ENCODE measurements at regions not wholly inside any gene's neighbourhood (a gene's known extent, or its start where the extent isn't known, plus 50 kb on each side); places are given as distances from the start of the nearest gene placed in this dataset.
A peak's percentile ranks its signal among the peaks of the same experiment; 100 is the strongest.
"Not testable (repeated sequence)": the region's sequence is repeated elsewhere in the genome, so short reads cannot be mapped to it uniquely, and the experiment has no call there.

GRCh38 chr6:114816678-114817077 lies 473.9 kb upstream of the HS3ST5 start:
- H3K9me3 ChIP-seq (ENCODE audit: control insufficient read depth, low read depth, low read length) = no peaks in the 10 kb centered on the region
- no peaks in the 10 kb centered on the region for H3K27me3 ChIP-seq (ENCODE audit: control insufficient read depth, insufficient read depth, low read length)
- no peaks in the 10 kb centered on the region for H3K4me1 ChIP-seq (ENCODE audit: control insufficient read depth, insufficient read depth, low read length)
- DNase-seq = no peak
- no peak overlapping the region for H3K27ac ChIP-seq (ENCODE audit: low read length)
- no peak overlapping the region for H3K4me3 ChIP-seq (ENCODE audit: low read length)
- no peaks in the 10 kb centered on the region for H3K36me3 ChIP-seq (ENCODE audit: control insufficient read depth, insufficient read depth, low read length)

- Histone ChIP-seq H3K9me3 (ENCODE audit: control insufficient read depth, low read depth, low read length) (peaks cover under 1% of the 10 kb centered on the region), H3K27me3 (ENCODE audit: control insufficient read depth, insufficient read depth, low read length) (no peaks in the 10 kb centered on the region), H3K36me3 (ENCODE audit: control insufficient read depth, insufficient read depth, low read length) (no peaks in the 10 kb centered on the region), H3K27ac (ENCODE audit: low read length) (no peak overlapping the region), H3K4me3 (ENCODE audit: low read length) (no peak overlapping the region), H3K4me1 (ENCODE audit: control insufficient read depth, insufficient read depth, low read length) (no peaks in the 10 kb centered on the region)
- 100% methylated on average over 3 of the region's 3 CpGs for WGBS (ENCODE audit: insufficient coverage, low lambda C conversion rate)
- DNase-seq = no peak
Measured at GRCh38 chr6:114810468-114810867, 467.6 kb upstream of the HS3ST5 start.

- H3K4me1 ChIP-seq (ENCODE audit: control insufficient read depth, insufficient read depth, low read length); DNase-seq; H3K4me3 ChIP-seq (ENCODE audit: low read length); H3K9me3 ChIP-seq (ENCODE audit: control insufficient read depth, low read depth, low read length); H3K36me3 ChIP-seq (ENCODE audit: control insufficient read depth, insufficient read depth, low read length); H3K27me3 ChIP-seq (ENCODE audit: control insufficient read depth, insufficient read depth, low read length); H3K27ac ChIP-seq (ENCODE audit: low read length): not testable (repeated sequence)
- WGBS (ENCODE audit: insufficient coverage, low lambda C conversion rate) = no CpG with 5 or more reads among the region's 12 CpGs
Measured at GRCh38 chr6:114805426-114805825, 462.6 kb upstream of the HS3ST5 start.

- no peaks in the 10 kb centered on the region for H3K9me3 ChIP-seq (ENCODE audit: control insufficient read depth, low read depth, low read length)
- WGBS (ENCODE audit: insufficient coverage, low lambda C conversion rate) = 88% methylated on average over 1 of the region's 4 CpGs
- H3K4me1 ChIP-seq (ENCODE audit: control insufficient read depth, insufficient read depth, low read length) = no peaks in the 10 kb centered on the region
- no peak for DNase-seq
- H3K36me3 ChIP-seq (ENCODE audit: control insufficient read depth, insufficient read depth, low read length) = no peaks in the 10 kb centered on the region
- no peak overlapping the region for H3K27ac ChIP-seq (ENCODE audit: low read length)
- no peaks in the 10 kb centered on the region for H3K27me3 ChIP-seq (ENCODE audit: control insufficient read depth, insufficient read depth, low read length)
- no peak overlapping the region for H3K4me3 ChIP-seq (ENCODE audit: low read length)
Measured at GRCh38 chr6:114796576-114796975, 453.8 kb upstream of the HS3ST5 start.

- no peaks in the 10 kb centered on the region for H3K4me1 ChIP-seq (ENCODE audit: control insufficient read depth, insufficient read depth, low read length)
- no peak overlapping the region for H3K4me3 ChIP-seq (ENCODE audit: low read length)
- H3K27me3 ChIP-seq (ENCODE audit: control insufficient read depth, insufficient read depth, low read length) = no peaks in the 10 kb centered on the region
- H3K9me3 ChIP-seq (ENCODE audit: control insufficient read depth, low read depth, low read length) = no peaks in the 10 kb centered on the region
- DNase-seq = no peak
- H3K36me3 ChIP-seq (ENCODE audit: control insufficient read depth, insufficient read depth, low read length) = no peaks in the 10 kb centered on the region
- no peak overlapping the region for H3K27ac ChIP-seq (ENCODE audit: low read length)
Measured at GRCh38 chr6:114793428-114793827, 450.6 kb upstream of the HS3ST5 start.

GRCh38 chr6:114785235-114786127 lies 442.7 kb upstream of the HS3ST5 start:
- H3K4me3 ChIP-seq (ENCODE audit: low read length) = no peak overlapping the region
- DNase-seq = no peak
- H3K27ac ChIP-seq (ENCODE audit: low read length) = no peak overlapping the region
- no peaks in the 10 kb centered on the region for H3K4me1 ChIP-seq (ENCODE audit: control insufficient read depth, insufficient read depth, low read length)
- WGBS (ENCODE audit: insufficient coverage, low lambda C conversion rate) = 100% methylated on average over 1 of the region's 1 CpG
- H3K36me3 ChIP-seq (ENCODE audit: control insufficient read depth, insufficient read depth, low read length) = no peaks in the 10 kb centered on the region
- no peaks in the 10 kb centered on the region for H3K9me3 ChIP-seq (ENCODE audit: control insufficient read depth, low read depth, low read length)
- no peaks in the 10 kb centered on the region for H3K27me3 ChIP-seq (ENCODE audit: control insufficient read depth, insufficient read depth, low read length)

- no peak for DNase-seq
- no peak overlapping the region for H3K4me3 ChIP-seq (ENCODE audit: low read length)
- 67% methylated on average over 3 of the region's 3 CpGs for WGBS (ENCODE audit: insufficient coverage, low lambda C conversion rate)
Measured at GRCh38 chr6:114783783-114784182, 441.0 kb upstream of the HS3ST5 start.

GRCh38 chr6:114783083-114783482 lies 440.3 kb upstream of the HS3ST5 start:
- Histone ChIP-seq H3K27ac (ENCODE audit: low read length) (no peak overlapping the region), H3K9me3 (ENCODE audit: control insufficient read depth, low read depth, low read length) (no peaks in the 10 kb centered on the region), H3K4me1 (ENCODE audit: control insufficient read depth, insufficient read depth, low read length) (no peaks in the 10 kb centered on the region), H3K4me3 (ENCODE audit: low read length) (no peak overlapping the region), H3K36me3 (ENCODE audit: control insufficient read depth, insufficient read depth, low read length) (no peaks in the 10 kb centered on the region), H3K27me3 (ENCODE audit: control insufficient read depth, insufficient read depth, low read length) (no peaks in the 10 kb centered on the region)
- DNase-seq = no peak

More at GRCh38 chr6:114783783-114784182, 441.0 kb upstream of the HS3ST5 start:
- Histone ChIP-seq H3K4me1 (ENCODE audit: control insufficient read depth, insufficient read depth, low read length) (no peaks in the 10 kb centered on the region), H3K27me3 (ENCODE audit: control insufficient read depth, insufficient read depth, low read length) (no peaks in the 10 kb centered on the region), H3K36me3 (ENCODE audit: control insufficient read depth, insufficient read depth, low read length) (no peaks in the 10 kb centered on the region), H3K27ac (ENCODE audit: low read length) (no peak overlapping the region), H3K9me3 (ENCODE audit: control insufficient read depth, low read depth, low read length) (no peaks in the 10 kb centered on the region)

- Histone ChIP-seq H3K27me3 (ENCODE audit: control insufficient read depth, insufficient read depth, low read length) (no peaks in the 10 kb centered on the region), H3K36me3 (ENCODE audit: control insufficient read depth, insufficient read depth, low read length) (no peaks in the 10 kb centered on the region), H3K4me1 (ENCODE audit: control insufficient read depth, insufficient read depth, low read length) (no peaks in the 10 kb centered on the region), H3K4me3 (ENCODE audit: low read length) (no peak overlapping the region), H3K9me3 (ENCODE audit: control insufficient read depth, low read depth, low read length) (no peaks in the 10 kb centered on the region), H3K27ac (ENCODE audit: low read length) (no peak overlapping the region)
- WGBS (ENCODE audit: insufficient coverage, low lambda C conversion rate) = no CpG with 5 or more reads among the region's 2 CpGs
- DNase-seq = no peak
Measured at GRCh38 chr6:114764866-114765265, 422.0 kb upstream of the HS3ST5 start.

GRCh38 chr6:114762145-114762544 lies 419.3 kb upstream of the HS3ST5 start:
- no CpG with 5 or more reads among the region's 4 CpGs for WGBS (ENCODE audit: insufficient coverage, low lambda C conversion rate)
- H3K4me1 ChIP-seq (ENCODE audit: control insufficient read depth, insufficient read depth, low read length) = no peaks in the 10 kb centered on the region
- H3K36me3 ChIP-seq (ENCODE audit: control insufficient read depth, insufficient read depth, low read length) = no peaks in the 10 kb centered on the region
- no peak overlapping the region for H3K27ac ChIP-seq (ENCODE audit: low read length)
- H3K4me3 ChIP-seq (ENCODE audit: low read length) = no peak overlapping the region
- no peaks in the 10 kb centered on the region for H3K9me3 ChIP-seq (ENCODE audit: control insufficient read depth, low read depth, low read length)
- H3K27me3 ChIP-seq (ENCODE audit: control insufficient read depth, insufficient read depth, low read length) = no peaks in the 10 kb centered on the region
- no peak for DNase-seq

GRCh38 chr6:114747995-114748625 lies 405.3 kb upstream of the HS3ST5 start:
- Histone ChIP-seq H3K4me3 (ENCODE audit: low read length) (no peak overlapping the region), H3K36me3 (ENCODE audit: control insufficient read depth, insufficient read depth, low read length) (no peaks in the 10 kb centered on the region), H3K4me1 (ENCODE audit: control insufficient read depth, insufficient read depth, low read length) (no peaks in the 10 kb centered on the region), H3K27ac (ENCODE audit: low read length) (no peak overlapping the region), H3K9me3 (ENCODE audit: control insufficient read depth, low read depth, low read length) (no peaks in the 10 kb centered on the region), H3K27me3 (ENCODE audit: control insufficient read depth, insufficient read depth, low read length) (no peaks in the 10 kb centered on the region)
- 10% methylated on average over 2 of the region's 6 CpGs for WGBS (ENCODE audit: insufficient coverage, low lambda C conversion rate)
- peak; percentile 4 to 5 for DNase-seq
